Suppressor macrophage (primary cell): ENCODE measurements at regions not wholly inside any gene's neighbourhood (a gene's known extent, or its start where the extent isn't known, plus 50 kb on each side); places are given as distances from the start of the nearest gene placed in this dataset.
"Not testable (repeated sequence)": the region's sequence is repeated elsewhere in the genome, so short reads cannot be mapped to it uniquely, and the experiment has no call there.

Experiments
- DNase-seq, 4 experiments: peaks; one replicate each; pipeline ENCODE4 v3.0.0-alpha.2; 2020 to 2022

DNA sequence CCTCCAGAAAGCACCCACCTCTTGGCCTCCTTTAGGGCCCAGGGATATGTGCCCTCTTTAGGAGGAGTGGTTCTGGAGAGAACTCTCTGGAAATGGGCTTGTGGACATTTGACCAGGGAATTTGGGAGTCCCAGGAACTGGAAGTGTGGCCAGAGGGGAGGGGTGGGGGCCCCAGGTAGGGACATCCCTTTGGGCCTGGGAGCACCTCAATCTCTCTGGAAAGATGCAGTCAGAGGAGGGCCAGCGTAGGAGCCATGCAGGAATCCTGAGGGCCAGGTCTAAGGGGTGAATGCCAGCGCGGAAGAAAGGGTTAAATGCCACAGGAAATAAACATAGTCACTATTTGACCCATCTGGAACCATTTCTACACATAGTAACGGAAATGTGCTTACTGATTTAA, 50.3 kb upstream of the ITGA11 start:
- no peak for DNase-seq

DNA sequence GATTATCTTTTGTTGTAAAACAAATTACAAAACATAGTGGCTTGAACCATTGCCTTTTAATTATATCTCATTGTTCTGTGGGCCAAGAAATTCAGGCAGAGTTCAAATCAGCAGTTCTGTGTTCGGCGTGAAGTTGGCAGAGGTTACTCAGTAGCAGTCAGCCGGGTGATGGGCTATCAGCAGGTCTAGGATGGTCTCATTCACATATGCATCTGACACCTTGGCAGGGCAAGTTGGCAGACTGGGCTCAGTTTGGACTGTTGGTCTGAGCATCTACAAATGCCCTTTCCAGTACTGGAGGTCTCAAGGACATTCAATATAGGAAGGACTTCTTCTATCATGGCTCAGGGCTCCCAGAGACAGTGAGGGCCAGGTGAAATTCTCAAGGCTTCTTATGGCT, 51.2 kb upstream of the ITGA11 start:
- DNase-seq: no peak

DNA sequence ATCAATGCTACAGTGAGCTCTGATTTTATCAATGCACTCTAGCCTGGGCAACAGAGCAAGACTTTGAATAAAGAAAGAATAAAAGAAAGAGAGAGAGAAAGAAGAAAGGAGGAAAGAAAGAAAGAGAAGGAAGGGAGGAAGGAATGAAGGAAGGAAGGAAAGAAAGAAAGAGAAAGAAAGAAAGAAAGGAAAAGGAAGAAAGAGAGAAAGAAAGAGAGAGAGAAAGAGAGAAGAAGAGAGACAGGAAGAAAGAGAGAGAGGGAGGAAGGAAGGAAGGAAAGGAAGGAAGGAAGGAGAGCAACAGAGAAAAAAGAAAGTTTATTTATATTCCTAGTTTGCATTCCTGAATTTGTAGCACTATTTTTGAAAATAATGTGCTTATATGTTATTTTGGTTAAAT, 52.3 kb upstream of the ITGA11 start:
- DNase-seq: no peak

DNA sequence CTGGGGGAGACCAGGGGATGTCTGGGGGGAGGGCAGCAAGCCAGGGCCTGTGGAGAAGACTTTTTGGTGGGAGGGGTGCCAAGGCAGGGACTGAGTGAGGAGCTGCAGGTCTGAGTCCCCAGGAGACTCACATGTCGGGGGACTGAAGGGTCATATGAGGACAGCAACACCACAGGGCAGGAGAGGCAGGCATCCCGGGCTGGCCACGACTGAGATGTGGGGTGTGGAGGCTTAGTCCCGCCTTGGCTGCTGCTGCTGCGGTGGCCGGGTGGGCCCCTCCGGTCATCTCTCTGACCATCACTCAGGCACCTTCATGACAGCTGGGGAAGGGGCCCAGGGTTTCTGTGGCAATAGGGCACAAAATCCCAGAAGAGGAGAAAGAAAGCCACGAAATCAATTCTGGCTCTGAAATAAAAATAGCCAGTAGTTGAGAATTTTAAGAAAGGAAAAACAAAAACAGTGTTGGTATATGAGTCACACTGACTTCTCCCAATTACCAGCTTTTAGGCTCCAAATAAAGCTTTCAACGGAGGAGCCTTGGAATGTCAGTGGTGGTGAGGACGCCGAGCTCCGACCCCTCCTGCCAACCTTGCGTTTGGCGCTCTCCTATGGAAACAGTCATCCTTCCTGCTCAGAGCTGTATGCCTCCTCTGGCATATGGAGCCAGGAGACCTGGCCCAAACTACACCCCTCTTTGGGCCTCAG, 52.9 kb upstream of the ITGA11 start:
- no peak for DNase-seq

DNA sequence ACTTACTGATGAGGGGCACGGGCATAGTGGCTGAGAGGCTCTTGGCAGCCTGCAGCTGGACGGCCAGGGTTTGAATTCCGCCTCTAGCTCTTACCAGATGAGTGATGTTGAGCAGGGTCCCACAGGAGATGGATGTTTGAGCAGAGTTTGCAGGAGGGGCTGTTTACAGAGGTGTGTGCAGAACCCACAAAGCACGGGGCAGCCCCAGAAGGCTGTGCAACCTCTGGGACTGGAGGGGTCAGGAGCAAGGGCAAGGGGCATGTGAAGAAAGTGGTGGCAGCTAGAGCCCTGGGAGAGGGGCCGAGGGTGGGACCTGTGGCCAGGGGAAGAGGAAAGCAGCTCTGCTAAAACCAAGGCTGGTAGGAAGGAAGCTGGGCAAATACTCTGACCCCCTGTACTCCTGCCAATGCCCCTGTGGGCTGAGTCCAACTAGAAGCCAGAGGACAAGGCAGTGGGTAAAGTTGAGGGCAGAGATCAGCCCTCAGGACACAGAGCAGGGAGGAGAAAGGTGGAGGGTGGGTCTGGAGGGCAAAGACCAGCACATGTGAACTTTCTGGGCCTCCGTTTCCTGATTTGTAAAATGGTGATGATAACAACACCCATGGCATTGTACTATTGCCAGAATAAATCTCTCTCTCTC, 53.9 kb upstream of the ITGA11 start:
- no peak for DNase-seq

DNA sequence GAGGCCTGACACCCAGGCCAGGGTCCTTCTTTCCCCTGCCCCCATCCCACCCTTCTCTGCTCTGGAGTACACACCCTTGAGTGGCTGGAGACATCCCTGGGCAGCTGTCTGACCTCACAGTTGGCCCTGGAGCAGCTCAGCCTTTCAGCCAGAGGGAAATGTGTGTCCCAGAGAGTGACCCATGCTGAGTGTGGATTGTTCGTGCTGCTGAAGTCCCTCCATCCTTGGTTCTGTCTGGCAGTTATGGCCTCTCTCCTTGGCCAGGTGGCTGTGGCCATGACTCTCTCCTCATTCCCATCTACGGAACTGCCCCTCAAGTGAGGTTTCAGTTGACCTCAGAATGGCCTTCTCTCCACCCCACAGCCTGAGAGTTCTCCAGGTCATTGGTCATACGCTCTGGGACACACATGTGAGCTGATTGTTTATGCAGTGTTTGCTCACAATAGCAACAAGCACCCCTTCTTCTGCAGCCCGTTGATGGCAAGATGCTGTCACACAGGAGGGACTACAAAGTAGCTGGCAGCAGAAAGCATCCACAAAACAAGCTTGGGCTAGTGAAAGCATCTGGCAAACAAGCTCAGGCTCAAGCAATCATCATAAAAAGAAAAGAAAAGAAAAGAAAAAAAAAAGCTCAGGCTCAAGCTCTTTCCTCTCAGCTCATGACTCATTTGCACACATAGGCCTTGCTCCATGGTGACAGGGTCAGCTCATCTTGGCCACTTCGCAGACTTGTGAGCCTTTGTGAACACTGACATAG, 55.3 kb upstream of the ITGA11 start:
- no peak for DNase-seq

DNA sequence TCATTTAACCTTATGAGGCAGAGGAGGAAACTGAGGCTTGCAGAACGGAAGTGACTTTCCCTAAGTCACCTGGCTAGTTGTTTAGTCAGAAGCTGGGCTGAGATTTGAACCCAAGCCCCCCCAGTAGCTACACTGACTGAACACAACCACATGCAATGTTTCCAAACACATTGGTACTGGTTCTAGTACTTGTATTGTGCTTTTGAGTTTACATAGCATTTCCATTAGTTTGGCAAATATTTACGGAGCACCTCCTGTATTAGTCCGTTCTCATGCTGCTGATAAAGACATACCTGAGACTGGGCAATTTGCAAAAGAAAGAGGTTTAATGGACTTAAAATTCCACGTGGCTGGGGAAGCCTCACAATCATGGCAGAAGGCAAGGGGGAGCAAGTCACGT, 56.3 kb upstream of the ITGA11 start:
- no peak for DNase-seq

DNA sequence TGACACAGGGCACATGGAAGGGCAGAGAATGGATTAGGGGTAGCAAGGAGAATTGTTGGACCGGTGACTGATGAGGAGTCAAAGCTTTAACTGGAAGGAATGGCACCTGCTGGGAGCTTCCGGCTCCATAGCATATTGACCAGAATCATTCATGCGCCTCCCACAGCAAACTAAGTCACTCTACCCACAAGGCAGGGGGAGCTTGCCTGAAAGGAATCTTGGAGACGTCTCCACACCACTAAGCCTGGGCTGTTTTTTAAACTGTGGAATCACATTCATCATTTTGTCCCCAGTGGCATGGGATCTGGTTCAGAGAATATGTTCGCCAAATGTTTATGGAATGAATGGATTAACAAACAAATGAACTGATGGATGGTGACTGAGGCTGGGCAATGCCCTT, 57.0 kb upstream of the ITGA11 start:
- no peak for DNase-seq

DNA sequence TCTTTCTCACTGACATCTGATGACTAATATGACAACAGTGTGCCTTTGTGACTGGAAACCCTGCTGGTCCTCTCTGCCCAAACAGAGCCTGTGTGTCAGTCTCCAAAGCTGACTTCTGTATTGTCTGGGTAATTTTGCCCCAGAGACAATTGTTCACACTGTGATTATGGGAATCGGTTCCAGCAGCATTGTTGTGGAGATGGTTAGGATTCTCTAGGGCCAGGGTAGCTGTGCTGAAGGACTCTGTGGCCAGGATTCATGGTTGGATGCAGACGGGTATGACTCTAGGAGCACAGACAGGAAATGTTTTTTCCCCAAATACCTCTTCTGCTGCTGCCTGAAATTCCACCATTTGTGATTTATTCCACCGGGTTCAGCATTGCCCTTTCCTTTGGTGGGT, 57.5 kb upstream of the ITGA11 start:
- DNase-seq: no peak

DNA sequence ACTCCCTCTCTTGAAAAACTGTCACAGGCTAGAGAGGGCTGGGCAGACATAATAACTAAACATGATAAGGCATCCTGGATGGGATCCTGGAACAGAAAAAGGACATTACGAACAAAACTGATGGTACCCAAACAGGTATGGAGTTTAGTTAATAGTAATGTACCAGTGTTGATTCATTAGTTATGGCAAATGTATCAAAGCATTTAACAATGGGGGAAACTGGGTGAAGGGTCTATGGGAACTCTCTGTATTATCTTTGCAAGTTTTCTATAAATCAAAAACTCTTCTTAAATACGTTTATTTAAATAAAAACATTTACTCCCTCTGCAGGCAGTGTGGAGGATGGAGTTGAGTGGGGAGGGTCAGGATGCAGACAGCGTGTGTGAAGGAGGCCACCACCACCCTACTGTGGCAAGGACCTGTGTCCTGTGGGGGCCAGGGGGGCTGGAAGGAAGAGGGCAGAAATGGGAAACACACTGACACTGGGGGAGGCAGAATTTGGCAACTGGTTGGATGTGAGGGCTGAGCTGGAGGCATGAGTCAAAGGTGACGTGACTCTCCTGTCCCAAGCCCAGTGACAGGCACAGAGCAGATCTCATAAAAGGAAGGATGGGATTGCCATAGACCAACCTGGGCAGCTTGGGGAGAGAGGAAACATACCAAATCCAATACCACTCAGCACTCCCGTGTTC, 59.6 kb upstream of the ITGA11 start:
- DNase-seq: no peak

DNA sequence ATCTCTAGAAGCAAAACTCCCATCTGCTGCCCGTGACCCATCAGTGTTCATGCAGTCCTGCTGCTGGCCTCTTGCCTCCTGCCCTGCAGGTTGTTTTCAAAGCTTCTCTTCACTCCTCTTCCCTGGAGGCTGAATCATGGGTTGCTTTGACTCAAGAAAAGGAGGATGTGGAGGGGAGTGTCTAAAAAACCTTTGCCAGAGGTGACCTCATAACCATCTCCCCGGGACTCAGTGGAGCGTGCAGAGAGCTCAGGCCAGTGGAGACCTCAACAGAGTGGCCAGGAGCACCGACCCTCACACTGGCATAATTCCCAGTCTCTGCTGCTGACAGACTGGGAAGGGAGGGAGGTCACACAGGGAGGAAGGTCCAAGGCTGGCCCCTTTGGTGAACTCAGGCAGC, 60.9 kb upstream of the ITGA11 start:
- DNase-seq: no peak

DNA sequence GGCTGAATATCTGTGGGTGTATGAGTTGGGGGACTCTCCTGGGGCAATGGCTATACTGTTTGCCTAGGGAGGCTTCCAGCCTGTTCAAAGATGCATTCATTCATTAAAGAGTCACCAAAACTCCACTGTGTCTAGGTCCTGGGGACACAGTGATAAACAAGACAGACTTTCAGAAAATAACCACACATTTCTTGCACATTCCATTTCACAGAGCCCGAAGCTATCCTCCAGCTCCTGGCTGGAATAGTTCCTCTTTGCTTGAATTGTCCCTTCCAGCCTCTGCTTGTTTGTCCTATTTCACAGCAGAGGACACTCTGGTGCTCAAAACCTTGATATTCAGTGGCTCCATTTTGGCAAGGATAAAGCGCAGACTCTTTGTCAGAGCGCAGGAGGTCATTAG, 61.7 kb upstream of the ITGA11 start:
- no peak for DNase-seq

DNA sequence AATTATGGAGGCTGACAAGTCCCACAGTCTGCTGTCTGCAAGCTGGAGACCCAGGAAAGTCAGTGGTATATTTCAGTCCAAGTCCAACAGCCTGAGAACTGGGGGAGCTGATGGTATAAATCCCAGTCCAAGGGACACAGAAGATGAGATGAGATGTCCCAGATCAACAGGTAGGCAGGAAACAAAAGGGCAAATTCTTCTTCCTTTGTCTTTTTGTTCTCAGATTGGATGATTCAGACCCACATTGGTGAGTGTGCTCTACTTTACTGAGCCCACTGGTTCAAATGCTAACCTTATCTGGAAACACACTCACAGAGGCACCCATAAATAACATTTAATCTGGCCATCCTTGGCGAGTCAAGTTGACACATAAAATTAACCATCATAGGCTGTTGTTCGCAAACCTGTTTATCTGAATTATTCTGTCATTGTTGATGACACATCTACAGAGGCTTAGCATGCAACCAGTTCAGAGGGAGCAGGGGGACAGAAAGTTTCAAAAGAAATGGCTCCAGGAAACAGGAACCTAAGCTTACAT, 62.7 kb upstream of the ITGA11 start:
- no peak for DNase-seq

DNA sequence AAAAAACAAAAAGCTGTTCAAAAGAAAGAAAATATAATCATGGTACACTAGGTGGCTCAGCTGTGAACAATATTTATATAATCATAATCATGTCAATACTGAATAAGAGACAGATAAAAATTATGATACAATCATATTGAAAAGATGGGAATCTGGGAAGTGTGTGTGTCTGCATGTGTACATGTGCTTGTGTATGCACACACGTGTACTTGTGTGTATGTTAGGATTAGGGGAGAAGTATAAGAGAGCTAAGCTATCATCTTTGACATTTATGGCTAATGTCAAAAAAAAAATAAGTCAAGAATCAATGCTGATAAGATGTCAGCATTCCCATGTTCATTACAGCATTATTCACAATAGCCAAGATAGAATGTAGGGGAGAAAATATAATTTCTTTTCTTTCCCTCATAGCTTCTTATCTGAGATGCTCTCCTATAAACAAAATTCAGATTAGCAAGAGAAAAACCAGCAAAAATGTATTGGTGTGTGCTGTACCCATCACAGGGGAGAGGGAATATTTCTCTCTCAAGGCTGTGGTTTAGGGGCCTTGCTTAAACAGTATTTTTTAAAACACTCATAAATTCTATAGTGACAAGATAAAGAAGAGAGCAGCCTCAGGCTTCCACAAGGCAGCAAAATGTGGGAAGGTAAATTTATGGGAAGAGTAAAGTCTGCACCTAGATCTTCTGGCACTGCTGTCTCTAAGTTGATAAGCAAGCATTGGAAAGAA, 63.4 kb upstream of the ITGA11 start:
- DNase-seq: no peak

DNA sequence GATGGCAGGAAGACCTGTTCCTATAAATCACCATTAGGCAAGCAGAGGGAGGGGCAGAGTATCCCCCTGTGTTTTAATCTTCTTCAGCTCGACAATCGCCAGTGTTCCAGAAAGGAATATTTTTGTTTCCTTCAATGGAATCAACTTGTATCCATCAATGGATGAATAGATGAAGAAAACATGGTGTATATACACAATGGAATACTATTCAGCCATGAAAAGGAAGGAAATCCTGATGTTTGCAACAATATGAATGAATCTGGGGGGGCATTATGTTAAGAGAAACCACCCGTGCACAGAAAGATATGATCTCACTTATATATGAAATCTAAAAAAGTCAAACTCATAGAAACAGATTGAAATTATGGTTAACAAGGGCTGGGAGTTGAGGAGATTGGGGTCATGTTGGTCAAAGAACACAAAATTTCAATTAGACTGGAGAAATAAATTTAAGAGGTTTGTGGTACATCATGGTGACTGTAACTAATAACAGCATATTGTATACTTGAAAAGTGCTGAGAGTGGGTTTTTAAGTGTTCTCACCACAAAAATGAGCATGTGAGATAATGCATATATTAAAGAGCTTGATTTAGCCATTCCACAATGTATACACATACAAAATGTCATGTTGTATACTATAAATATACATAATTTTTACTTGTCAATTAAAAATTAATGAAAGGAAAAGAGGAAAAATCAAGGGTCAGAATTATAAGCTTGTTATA, 64.2 kb upstream of the ITGA11 start:
- DNase-seq: no peak

DNA sequence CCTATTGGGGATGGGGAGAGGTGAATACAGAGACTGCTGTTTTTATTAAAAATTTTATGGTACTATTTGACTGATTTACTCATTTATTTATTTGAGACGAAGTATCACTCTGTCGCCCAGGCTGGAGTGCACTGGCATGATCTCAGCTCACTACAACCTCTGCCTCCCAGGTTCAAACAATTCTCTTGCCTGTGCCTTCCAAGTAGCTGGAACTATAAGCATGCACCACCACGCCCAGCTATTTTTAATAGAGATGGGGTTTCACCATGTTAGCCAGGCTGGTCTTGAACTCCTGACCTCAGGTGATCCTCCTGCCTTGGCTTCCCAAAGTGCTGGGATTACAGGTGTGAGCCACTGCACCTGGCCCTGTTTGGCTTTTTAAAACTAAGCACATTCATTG, 64.8 kb upstream of the ITGA11 start:
- DNase-seq: not testable (repeated sequence)

DNA sequence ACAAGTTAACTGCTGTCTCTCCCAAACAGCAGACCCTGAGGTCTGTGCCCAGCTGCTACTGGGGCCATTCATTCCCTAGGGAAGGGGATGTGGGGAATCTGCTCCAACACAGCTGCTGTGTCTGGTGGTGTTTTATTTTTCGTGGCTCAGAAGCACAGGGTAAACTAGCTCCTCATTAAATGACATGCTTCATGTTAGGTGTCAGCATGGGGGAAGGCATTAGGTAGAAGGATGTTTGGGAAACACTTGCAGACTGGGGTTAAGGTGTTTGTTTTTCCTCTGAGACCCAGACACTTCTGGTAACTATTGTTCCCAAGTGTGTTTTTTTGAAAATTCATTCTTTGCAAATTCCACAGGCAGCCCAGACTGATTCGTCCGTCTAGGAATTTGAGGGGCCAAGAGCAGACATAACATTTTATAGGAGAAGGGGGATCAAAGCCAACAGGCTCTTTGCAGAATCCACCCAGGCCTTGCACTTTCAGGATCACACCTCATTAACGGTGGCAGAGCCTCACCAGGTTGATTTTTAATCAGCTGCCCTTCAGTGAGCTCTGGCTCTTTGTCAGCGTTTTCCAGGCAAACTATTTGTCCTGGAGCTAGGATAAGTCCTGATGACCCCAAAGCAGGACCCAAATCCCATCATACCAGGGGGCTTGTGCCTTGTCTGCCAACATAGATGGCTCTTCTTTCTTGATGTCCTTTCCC, 65.4 kb upstream of the ITGA11 start:
- DNase-seq: no peak

DNA sequence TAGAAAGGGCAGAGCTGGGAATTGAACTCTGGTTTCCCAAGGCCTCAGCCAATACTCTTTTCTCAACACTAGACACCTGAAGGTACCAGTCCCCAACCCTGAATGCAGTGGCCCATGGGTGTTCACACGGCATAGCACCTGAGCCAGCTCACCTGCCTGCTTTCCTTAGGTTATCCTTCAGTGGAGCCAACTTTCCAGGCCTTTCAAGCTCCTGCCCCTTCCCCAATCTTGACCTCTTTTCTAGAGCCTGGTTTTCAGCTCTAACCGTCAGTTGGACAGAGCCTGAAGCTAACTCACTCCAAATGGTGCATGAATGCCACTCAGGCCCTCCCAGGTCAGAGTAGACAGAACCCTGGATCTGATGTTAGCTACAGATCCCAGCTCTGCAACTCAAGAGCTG, 66.1 kb upstream of the ITGA11 start:
- no peak for DNase-seq

DNA sequence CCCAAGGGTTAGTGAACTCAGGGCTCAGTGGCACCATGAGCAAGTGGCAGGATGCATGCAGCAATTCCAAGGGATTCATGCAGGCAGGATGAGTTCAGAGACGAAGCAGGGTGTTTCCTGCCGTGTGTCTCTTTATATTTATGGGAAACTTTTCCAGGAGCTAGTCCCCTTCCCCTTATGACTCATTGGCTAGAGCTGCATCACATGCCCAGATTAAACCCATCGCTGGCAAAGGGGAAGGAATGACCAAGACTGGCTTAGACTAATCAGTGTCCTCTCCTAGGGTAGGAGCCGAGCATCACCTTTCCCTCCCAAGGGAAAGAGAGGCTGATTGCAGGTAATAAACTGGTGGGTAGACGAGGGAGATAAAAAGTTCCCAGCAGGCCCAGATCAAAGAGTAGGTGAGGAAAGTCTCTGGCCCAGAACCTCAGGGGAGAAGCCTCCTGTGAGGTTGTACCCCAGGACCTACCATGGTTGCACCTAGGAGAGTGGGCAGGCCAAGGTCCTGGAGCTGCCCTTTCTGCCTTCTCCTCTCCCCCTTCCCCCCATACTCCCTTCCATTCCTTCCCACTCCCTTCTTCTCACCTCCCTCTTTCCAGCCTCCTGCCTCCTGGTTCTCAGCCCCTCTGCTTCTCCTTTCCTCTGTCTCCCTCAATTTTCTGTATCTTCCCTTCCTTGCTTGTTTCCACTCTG, 67.8 kb upstream of the ITGA11 start:
- no peak for DNase-seq
